Ureter (tissue), 1 donor: ENCODE measurements at regions not wholly inside any gene's neighbourhood (a gene's known extent, or its start where the extent isn't known, plus 50 kb on each side); places are given as distances from the start of the nearest gene placed in this dataset.

Experiments
- DNase-seq: peaks from one replicate; pipeline ENCODE4 v3.0.0-alpha.2; 2020; ENCODE audit warnings: low spot score
- donor health status: DM: yes; HTN: yes; CAD: no.

GRCh38 chr5:61596265-61596664, 264.2 kb downstream of the ZSWIM6 start:
- no peak for DNase-seq

- no peak for DNase-seq
Observed at GRCh38 chr5:61597684-61598083, 265.6 kb downstream of the ZSWIM6 start.

- no peak for DNase-seq
Observed at GRCh38 chr5:61598126-61598525, 266.1 kb downstream of the ZSWIM6 start.

- peak; percentile 54 for DNase-seq
Observed at GRCh38 chr5:61599370-61600122, 267.5 kb downstream of the ZSWIM6 start.

GRCh38 chr5:61600123-61600444, 268.0 kb downstream of the ZSWIM6 start:
- DNase-seq, result no peak

- no peak for DNase-seq
Observed at GRCh38 chr5:61600945-61601511, 269.0 kb downstream of the ZSWIM6 start.

GRCh38 chr5:61603211-61603908, 271.3 kb downstream of the ZSWIM6 start:
- no peak for DNase-seq

- no peak for DNase-seq
Observed at GRCh38 chr5:61604076-61605025, 272.3 kb downstream of the ZSWIM6 start.

GRCh38 chr5:61609840-61610677, 278.0 kb downstream of the ZSWIM6 start:
- no peak for DNase-seq

GRCh38 chr5:61610678-61611024, 278.6 kb downstream of the ZSWIM6 start:
- DNase-seq, result no peak

GRCh38 chr5:61612431-61612830, 280.4 kb downstream of the ZSWIM6 start:
- DNase-seq, result no peak

- no peak for DNase-seq
Observed at GRCh38 chr5:61613679-61614078, 281.6 kb downstream of the ZSWIM6 start.

GRCh38 chr5:61614606-61615005, 282.5 kb downstream of the ZSWIM6 start:
- DNase-seq, result no peak

- no peak for DNase-seq
Observed at GRCh38 chr5:61617039-61617438, 285.0 kb downstream of the ZSWIM6 start.

GRCh38 chr5:61617995-61618525, 286.0 kb downstream of the ZSWIM6 start:
- DNase-seq, result no peak

- DNase-seq, result no peak
Observed at GRCh38 chr5:61618577-61618976, 286.5 kb downstream of the ZSWIM6 start.

GRCh38 chr5:61619289-61619688, 287.2 kb downstream of the ZSWIM6 start:
- no peak for DNase-seq

- DNase-seq, result no peak
Observed at GRCh38 chr5:61619777-61620518, 287.9 kb downstream of the ZSWIM6 start.

- no peak for DNase-seq
Observed at GRCh38 chr5:61620699-61621182, 288.7 kb downstream of the ZSWIM6 start.

GRCh38 chr5:61621202-61621650, 289.2 kb downstream of the ZSWIM6 start:
- no peak for DNase-seq
